ENCODE measurements at regions not wholly inside any gene's neighbourhood (a gene's known extent, or its start where the extent isn't known, plus 50 kb on each side); places are given as distances from the start of the nearest gene placed in this dataset.

- TF ChIP-seq CTCF (IDR thresholded peaks at IDR 0.05; ENCODE audit: borderline replicate concordance, control extremely low read depth, extremely low read depth, insufficient read depth, missing control alignments): no peak
- in situ Hi-C loops (cut with MboI; ENCODE audit: low sequenced_read_pairs, unreplicated experiment): no loop called here
- DNase-seq (ENCODE audit: low spot score): no peak
Observed at GRCh38 chrX:140447150-140447549, 57.7 kb downstream of the SOX3 start.

- no peak for TF ChIP-seq CTCF (IDR thresholded peaks at IDR 0.05; ENCODE audit: borderline replicate concordance, control extremely low read depth, extremely low read depth, insufficient read depth, missing control alignments)
- no peak for DNase-seq (ENCODE audit: low spot score)
- in situ Hi-C loops (cut with MboI; ENCODE audit: low sequenced_read_pairs, unreplicated experiment): no loop called here
Observed at GRCh38 chrX:140440876-140441275, 64.0 kb downstream of the SOX3 start.

- no peak for TF ChIP-seq CTCF (IDR thresholded peaks at IDR 0.05; ENCODE audit: borderline replicate concordance, control extremely low read depth, extremely low read depth, insufficient read depth, missing control alignments)
- in situ Hi-C loops (cut with MboI; ENCODE audit: low sequenced_read_pairs, unreplicated experiment): no loop called here
- DNase-seq (ENCODE audit: low spot score): no peak
Observed at GRCh38 chrX:140439476-140439875, 65.4 kb downstream of the SOX3 start.

GRCh38 chrX:140434347-140434746 lies 70.5 kb downstream of the SOX3 start:
- no peak for TF ChIP-seq CTCF (IDR thresholded peaks at IDR 0.05; ENCODE audit: borderline replicate concordance, control extremely low read depth, extremely low read depth, insufficient read depth, missing control alignments)
- no peak for DNase-seq (ENCODE audit: low spot score)
- in situ Hi-C loops (cut with MboI; ENCODE audit: low sequenced_read_pairs, unreplicated experiment): no loop called here

GRCh38 chrX:140433582-140433981 lies 71.3 kb downstream of the SOX3 start:
- no peak for DNase-seq (ENCODE audit: low spot score)
- in situ Hi-C loops (cut with MboI; ENCODE audit: low sequenced_read_pairs, unreplicated experiment): no loop called here
- no peak for TF ChIP-seq CTCF (IDR thresholded peaks at IDR 0.05; ENCODE audit: borderline replicate concordance, control extremely low read depth, extremely low read depth, insufficient read depth, missing control alignments)

- DNase-seq (ENCODE audit: low spot score): no peak
- in situ Hi-C loops (cut with MboI; ENCODE audit: low sequenced_read_pairs, unreplicated experiment): no loop called here
Observed at GRCh38 chrX:140432346-140433175, 72.3 kb downstream of the SOX3 start.

More at GRCh38 chrX:140432346-140433175, 72.3 kb downstream of the SOX3 start:
- TF ChIP-seq CTCF (IDR thresholded peaks at IDR 0.05; ENCODE audit: borderline replicate concordance, control extremely low read depth, extremely low read depth, insufficient read depth, missing control alignments): no peak
